ENCODE measurements at regions not wholly inside any gene's neighbourhood (a gene's known extent, or its start where the extent isn't known, plus 50 kb on each side); places are given as distances from the start of the nearest gene placed in this dataset.
"Not testable (repeated sequence)": the region's sequence is repeated elsewhere in the genome, so short reads cannot be mapped to it uniquely, and the experiment has no call there.

DNA sequence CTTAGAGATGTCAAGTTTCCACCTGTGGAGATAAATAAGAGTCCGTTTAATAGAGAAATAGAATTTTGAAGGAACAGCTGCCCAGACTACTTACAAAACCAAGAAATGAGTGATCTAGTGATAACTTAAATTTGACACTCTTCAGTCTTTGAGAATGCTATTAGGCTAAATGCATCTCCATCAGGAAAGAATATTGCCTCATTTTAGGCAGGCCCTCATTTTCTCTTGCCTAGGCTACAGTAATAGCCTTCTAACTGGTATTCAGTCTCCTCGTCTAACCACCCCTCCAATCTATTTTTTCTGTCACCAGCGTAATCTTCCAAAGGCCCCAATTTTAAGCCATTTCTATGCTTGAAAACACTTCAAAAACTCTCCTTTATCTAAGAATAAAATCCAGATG lies 537.8 kb upstream of the CA10 start:
- no peak for DNase-seq

DNA sequence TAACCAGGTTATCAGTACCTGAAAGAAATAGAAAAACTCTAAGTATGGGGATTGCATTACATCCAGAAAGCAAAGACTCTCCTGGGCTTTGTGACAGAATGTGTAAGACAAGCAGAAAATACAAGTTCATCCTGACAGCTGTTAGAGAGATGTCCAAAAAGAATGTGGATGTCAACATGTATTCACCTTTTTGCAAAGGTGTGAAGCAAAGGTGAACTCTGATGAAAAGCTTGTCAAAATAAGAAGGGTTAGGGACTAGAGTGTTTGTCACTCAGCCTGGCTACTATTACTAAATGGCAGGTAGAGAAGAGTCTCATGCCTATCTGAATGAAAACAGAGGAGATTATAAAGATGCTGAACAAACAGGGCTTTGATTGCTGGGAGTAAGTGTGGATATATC lies 527.6 kb upstream of the CA10 start:
- DNase-seq: no peak

DNA sequence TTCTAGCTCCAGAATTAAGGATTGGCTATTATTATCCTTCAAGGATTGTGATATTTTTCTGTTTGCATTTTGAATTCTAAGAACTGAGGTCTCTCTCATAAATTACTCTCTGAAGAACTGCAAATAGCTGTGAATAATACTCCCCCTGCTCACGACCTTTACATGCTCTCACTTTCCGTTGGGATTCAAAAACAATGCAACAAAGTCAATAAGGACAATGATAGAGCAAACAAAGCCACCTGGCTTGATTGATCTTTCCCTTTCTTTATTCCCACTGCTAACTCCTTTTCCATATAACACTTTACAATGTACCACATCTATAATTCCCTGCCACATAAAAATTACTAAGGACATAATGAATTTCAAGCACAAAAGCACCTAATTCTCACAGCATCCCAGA lies 523.0 kb upstream of the CA10 start:
- no peak for DNase-seq

GRCh38 chr17:52678211-52678610 lies 519.7 kb upstream of the CA10 start:
- no peak for DNase-seq

GRCh38 chr17:52674686-52675085 lies 516.2 kb upstream of the CA10 start:
- DNase-seq: no peak

DNA sequence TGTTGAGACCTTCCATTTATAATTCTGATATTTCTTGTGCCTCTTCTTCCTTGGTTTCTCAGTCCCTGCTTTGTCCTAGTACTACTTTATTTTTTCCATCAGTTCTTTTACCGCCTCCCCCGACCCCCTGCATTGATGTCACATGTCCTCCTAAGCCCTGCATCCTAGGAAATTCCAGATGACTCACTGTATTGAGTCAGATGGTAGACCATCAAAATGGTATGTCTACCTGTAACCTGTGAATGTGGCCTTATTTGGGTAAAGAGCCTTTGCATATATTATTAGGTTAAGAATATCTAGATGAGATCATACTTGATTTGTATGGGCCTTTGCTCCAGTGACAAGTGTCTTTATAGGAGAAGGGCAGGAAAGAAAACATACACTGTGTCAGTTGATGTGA lies 515.3 kb upstream of the CA10 start:
- DNase-seq: no peak

GRCh38 chr17:52666264-52666663 lies 507.8 kb upstream of the CA10 start:
- no peak for DNase-seq

DNA sequence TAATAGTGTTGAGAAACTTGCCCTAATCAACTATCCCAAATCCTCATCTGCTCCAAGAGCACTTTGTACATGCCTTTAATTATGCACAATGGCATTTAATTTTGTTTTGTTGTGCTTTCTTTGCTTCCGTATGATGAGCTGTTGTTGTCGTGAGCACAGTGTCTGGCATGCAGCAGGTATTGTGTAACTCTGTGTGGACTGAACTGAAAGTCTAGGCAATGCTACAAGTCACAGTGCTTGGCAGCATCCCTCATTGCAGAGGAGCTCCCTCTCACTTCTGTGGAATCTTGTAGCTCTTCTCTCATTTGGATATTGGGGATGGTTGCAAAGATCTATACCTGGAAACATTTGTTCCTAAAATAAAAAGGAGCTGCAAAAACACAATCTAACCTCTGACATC lies 502.2 kb upstream of the CA10 start:
- DNase-seq: no peak

DNA sequence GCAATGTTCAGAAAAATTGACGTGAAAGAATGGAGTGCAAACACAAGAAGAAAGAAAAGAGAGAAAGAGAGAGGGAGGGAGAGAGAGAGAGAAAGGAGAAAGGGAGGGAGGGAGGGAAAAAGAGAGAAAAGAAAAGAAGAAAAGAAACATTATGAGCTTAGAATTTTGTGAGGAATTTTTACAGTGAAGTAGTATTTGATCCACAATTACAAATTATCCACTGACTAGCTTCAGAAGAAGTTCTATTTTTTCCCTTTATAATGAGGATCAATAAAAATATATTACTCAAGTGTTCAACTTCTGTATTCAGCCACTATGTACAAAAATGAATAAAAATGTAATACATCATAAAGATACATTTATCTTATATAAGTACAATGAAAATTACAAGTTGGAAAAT lies 494.5 kb upstream of the CA10 start:
- DNase-seq: no peak

GRCh38 chr17:52648995-52649394 lies 490.5 kb upstream of the CA10 start:
- no peak for DNase-seq

DNA sequence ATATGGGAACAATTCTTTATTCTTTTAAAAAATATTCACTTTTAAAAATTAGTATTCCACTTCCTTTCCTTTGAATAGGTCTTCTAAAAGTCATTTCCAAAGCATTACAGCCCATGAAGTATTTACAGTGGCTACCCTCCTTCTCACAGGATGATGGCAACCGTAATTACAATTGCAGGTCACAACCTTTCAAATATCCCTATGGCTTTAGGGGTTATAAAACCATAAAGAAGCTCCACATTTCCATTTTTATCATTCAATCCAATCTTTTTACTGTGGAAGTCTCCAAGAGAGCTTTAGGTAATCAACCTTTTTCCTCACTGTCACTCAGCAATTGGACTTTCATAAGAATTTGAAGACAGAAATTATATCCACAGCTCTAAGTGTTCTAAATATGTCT lies 488.9 kb upstream of the CA10 start:
- DNase-seq: no peak

DNA sequence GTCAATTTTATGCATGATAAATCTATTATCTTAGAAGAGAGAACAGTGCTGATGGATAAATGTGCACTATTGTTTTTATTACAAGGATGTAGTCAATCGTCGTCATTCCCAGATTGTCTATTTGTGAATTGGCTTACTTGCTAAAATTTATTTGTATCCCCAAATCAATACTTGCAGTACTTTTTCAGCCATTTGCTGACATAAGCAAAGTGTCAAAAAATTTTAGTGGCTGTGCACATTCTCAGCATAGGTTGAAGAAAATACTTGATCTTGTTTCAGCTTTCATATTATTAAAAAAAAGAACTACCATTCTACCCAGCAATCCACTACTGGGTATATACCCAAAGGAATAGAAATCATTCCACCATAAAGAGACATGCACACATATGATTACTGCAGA lies 477.9 kb upstream of the CA10 start:
- DNase-seq: no peak

DNA sequence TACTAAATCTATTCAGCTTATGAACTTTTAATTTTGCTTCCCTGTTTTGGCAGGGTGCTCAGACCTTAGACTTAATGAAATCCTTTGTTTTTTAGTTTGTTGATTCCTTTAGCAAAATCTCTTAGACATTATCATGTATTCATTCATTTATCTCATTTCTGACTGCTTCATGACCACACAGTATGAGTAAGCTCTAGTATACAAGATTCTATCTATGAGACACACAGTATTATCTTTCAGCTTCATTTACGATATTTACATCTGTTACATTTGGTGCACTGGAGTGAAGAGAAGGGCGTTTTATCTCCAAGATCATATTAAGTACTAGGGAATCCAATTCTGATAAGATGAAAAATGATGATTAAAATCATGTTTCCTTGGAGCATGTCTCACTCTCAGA lies 448.1 kb upstream of the CA10 start:
- DNase-seq: no peak

DNA sequence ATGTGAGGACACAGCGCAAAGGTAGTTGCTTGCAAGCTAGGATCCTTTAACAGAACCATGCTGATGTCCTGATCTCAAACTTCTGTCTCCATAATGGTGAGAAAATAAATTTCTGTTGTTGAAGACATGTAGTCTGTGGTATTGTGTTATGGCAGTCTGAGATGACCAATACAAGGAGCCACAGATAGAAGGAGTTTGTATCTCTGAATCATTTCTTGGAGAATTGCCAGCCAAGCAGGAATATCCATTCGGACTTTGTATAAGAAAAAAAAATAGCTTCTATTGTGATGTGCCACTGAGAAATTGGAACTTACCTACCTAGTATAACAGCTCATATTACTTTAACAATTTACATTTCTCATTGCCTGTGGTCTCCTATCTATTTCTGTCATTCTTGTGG lies 447.6 kb upstream of the CA10 start:
- DNase-seq: no peak

- DNase-seq: no peak
Measured at GRCh38 chr17:52604105-52604504, 445.6 kb upstream of the CA10 start.

- not testable (repeated sequence) for DNase-seq
Measured at GRCh38 chr17:52597452-52598215, 439.1 kb upstream of the CA10 start.

GRCh38 chr17:52594516-52594915 lies 436.0 kb upstream of the CA10 start:
- DNase-seq: no peak

- DNase-seq: no peak
Measured at GRCh38 chr17:52546990-52547389, 388.5 kb upstream of the CA10 start.

- DNase-seq: no peak
Measured at GRCh38 chr17:52546493-52546892, 388.0 kb upstream of the CA10 start.

GRCh38 chr17:52537421-52537820 lies 378.9 kb upstream of the CA10 start:
- DNase-seq: no peak

DNA sequence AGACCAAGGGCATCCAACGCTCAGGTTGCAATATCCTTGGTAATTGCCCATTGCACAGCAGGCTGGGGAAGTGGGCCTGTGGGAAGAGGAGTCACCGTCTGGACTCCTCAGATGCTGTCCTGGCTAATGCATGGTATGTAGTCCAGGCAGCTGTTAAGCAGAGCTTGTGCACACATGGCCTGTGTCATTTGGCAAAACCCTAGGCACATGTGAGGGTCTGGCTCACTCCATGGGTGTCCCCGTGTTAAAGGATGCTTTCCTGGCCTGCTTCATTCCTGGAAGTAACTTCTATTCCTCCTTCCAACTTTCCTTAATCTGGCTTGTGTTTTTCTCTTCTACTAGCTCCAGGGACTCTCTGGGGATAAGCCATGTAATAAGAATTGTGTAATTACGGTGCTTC lies 378.0 kb upstream of the CA10 start:
- DNase-seq: no peak

GRCh38 chr17:52532373-52532772 lies 373.9 kb upstream of the CA10 start:
- DNase-seq: no peak

- no peak for DNase-seq
Measured at GRCh38 chr17:52524096-52524637, 365.7 kb upstream of the CA10 start.

DNA sequence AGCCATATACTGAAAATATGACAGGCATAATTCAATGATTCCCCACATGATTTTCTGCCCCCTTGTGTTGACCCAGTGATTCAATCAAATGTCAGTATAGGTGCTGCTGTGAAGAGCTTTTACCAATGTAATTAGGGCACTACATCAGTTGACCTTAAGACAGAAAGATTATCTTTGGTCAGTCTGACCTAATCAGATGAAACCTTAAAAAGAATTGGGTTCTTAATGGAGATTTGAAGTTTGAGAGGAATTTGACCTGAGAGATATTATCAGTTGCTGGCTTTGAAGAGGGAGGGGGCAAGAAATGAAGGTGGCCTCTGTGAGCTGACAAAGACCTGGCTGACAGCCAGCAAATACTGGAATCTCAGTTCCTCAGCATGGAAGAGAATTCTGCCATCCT lies 358.7 kb upstream of the CA10 start:
- no peak for DNase-seq

DNA sequence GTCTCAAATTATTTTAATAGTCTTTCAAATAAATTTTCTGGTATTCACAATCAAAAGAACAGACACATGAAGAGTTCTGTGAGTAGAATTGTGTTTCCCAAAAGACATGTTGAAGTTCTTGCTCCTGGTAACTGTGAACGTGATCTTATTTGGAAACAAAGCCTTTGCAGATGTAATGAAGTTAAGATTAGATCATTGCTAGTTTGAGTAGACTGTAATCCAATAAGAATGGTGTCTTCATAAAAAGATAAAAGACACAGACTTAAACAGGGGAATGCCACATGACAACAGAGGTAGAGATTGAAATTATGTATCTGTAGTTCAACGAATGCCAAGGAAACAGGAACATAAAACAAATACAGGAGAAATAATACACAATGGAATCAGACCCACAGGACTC lies 357.4 kb upstream of the CA10 start:
- DNase-seq: no peak

Data from cortex of kidney (tissue), 1 donor.